ENCODE measurements at regions not wholly inside any gene's neighbourhood (a gene's known extent, or its start where the extent isn't known, plus 50 kb on each side); places are given as distances from the start of the nearest gene placed in this dataset.
"Not testable (repeated sequence)": the region's sequence is repeated elsewhere in the genome, so short reads cannot be mapped to it uniquely, and the experiment has no call there.

DNA sequence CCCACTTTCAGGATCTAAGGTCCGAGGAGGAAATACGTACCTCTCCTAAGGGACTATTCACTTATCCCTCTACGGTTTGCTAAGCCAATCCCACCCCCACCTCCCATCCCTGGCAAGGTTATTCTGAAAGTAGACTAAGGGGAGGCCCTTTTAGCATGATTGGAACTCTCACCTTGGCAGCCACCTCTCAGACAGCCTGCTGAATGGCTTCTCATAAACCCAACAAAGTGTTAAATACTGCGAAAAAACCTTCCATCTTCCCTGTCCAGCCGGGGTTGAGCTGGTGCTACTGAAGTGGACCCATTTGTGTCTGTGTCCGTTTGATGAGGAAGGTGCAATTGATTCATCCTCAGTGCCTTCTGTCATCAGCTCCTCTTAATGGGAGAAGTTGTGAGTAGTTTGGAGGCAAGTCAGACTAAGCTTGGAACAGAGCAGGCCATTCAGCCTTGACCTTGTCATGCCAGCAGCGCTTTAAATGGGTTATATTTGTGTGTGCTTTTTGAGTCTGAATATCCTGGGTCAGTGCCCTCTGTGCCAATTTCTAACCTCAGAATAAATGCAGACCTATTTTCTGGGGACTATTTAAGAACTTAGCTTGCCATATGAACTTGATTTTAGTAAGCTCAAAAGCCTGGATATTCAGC lies 476.3 kb upstream of the ZNF608 start:
- no peak for DNase-seq

DNA sequence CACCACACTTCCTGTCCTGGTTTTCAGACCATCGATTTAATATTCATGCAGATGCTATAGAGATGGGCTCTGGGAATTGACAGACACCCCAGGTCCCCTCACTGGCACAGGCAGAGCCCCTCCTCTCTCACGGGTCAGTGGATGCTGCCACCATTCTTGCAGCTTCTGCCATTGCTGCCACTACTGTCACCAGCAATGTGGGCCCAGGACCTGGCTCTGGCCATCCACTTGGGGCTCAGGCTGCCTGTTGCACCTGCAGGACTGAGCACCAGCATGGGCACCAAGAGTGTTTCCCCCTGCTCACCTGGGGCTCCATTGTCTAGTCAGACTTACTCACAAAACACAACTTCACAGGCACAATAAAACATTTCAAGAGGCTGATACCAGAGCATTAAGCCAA lies 479.0 kb upstream of the ZNF608 start:
- no peak for DNase-seq

DNA sequence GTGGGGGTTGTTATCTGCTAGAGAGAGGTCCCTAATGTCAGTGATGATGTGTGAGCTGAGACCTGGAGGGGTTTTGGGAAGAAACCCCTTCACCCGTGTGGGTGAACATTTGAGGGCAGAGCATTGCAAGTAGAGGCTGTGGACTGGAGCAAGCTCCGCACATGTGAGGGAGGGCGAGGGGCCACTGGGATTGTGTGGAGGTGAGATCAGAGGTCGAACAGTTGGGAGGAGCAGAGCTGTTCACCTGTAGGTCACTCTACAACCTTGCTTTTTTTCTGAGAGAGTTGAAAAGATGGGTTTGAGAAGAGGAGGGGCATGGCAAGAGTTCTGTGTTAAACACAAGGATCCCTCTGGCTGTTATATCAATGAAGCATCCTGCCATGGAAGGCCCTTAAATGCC lies 480.4 kb upstream of the ZNF608 start:
- DNase-seq, result no peak

- no peak for DNase-seq
Measured at GRCh38 chr5:125227333-125228095, 481.1 kb upstream of the ZNF608 start.

GRCh38 chr5:125228363-125229070 lies 482.1 kb upstream of the ZNF608 start:
- no peak for DNase-seq

DNA sequence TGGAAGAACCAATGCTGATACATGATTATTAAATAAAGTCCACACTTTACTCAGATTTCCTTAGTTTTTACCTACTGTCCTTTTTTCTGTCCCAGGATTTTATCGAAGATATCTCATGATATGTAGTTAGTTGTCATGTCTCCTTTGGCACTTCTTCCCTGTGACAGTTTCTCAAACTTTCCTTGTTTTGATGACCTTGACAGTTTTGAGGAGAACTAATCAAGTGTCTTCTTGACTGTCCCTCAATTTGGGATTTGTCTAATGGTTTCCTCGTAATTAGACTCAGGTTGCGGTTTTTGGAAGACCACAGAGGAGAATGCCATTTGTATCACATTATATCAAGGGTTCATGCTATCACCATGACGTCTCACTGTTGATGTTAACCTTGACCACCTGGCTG lies 483.1 kb upstream of the ZNF608 start:
- no peak for DNase-seq

DNA sequence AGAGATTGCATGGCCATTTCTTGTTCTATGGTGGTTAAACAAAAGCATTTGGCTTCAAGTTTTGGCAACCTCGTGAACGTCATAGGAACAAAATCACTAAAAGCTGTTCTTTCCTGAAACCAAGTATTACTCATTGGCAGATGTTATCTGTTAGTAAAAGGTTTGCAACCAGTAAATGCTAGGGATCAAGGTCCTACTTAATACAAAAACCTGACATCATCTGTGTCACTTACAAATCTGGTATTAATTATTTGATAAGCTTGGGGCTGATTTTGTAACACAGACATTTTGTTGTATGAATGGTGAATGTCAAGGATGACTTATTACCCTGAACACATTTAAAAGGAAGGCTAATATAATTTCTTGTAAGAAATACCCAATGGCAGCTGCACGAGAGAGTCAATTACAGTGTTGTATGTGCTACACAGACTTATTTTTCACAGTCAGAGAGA lies 486.4 kb upstream of the ZNF608 start:
- DNase-seq, result no peak

DNA sequence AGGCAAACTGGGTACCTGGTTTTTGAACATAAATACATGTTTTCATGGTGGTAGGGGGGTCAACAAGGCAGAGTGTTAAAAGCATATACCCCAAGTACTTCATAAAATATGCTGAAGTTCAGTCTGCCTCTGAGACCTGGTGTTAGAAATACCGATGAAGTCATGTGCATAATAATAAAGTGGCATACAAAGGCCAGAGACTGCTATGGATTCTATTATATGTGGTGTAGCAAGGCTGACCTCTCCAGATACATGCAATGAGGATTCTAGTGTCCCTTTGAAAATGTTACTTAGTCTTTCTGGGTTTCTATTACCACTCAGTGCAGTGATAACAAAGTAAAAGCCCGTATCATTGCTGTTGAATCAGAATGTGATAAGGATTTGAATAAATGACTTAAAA lies 487.5 kb upstream of the ZNF608 start:
- DNase-seq, result no peak

GRCh38 chr5:125236007-125236406 lies 489.6 kb upstream of the ZNF608 start:
- DNase-seq, result no peak

GRCh38 chr5:125236981-125237380 lies 490.5 kb upstream of the ZNF608 start:
- no peak for DNase-seq

- no peak for DNase-seq
Measured at GRCh38 chr5:125244531-125244930, 498.1 kb upstream of the ZNF608 start.

DNA sequence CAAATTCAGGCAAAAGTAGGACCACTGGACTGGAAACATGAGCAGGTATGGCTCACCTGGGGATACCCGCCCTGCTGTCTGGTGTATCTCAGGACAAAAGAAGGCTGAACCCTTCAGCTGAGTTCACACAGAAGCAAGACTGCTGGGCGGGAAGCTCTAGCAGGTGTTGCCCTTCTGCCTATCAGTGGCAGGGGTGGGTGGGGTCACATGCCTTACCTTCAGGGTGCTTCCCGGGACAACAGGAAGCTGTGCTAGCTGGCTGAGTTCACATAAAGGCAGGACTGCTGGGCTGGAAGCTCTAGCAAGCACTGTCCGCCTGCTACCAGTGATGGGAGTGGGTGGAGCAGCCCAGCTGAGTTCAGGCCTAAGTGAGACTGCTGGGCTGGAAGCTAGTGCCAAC lies 498.8 kb upstream of the ZNF608 start:
- no peak for DNase-seq

DNA sequence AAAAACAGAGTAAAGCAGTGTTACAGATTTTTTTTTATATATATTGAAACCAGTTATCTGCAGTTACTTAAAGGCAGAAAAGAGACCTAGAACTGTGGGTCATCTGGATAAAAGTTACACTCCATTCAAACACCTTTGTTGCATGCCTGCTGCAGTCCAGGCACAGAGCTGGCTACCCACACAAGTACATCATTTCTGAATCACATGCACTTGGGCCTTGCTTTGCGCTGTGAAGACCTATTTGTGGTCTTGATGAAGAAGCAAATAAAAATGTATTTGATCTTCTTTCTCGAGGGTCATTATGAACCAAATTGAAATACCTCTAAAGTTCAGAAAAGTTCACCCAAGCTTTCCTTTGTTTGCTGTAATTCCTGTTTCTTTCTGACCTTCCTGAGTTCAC lies 503.0 kb upstream of the ZNF608 start:
- no peak for DNase-seq

GRCh38 chr5:125251703-125252102 lies 505.3 kb upstream of the ZNF608 start:
- DNase-seq, result no peak

- not testable (repeated sequence) for DNase-seq
Measured at GRCh38 chr5:125253634-125254033, 507.2 kb upstream of the ZNF608 start.

- DNase-seq, result no peak
Measured at GRCh38 chr5:125254267-125254666, 507.8 kb upstream of the ZNF608 start.

- DNase-seq, result no peak
Measured at GRCh38 chr5:125256296-125256695, 509.9 kb upstream of the ZNF608 start.

GRCh38 chr5:125257057-125257972 lies 510.9 kb upstream of the ZNF608 start:
- DNase-seq, result no peak

DNA sequence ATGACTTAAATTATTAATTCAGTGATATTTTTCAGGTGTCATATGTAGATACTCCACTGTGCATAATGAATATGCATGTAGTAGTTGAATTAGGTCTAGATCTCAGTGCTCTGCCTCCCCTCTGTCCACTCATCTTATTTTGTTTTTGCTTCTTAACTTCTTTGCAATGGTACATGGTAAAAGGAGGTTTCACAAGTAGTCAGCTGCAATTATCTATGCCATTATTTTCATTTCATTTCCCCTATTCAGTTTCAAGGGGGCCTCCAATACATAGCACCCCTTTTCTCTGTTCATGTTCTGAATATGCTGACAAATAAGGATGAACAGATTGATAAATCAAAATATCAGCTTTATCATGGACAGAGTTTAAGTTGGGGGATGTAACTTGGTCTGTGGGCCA lies 511.6 kb upstream of the ZNF608 start:
- DNase-seq, result no peak

GRCh38 chr5:125258615-125259014 lies 512.2 kb upstream of the ZNF608 start:
- DNase-seq, result no peak

GRCh38 chr5:125261505-125262250 lies 515.2 kb upstream of the ZNF608 start:
- no peak for DNase-seq

DNA sequence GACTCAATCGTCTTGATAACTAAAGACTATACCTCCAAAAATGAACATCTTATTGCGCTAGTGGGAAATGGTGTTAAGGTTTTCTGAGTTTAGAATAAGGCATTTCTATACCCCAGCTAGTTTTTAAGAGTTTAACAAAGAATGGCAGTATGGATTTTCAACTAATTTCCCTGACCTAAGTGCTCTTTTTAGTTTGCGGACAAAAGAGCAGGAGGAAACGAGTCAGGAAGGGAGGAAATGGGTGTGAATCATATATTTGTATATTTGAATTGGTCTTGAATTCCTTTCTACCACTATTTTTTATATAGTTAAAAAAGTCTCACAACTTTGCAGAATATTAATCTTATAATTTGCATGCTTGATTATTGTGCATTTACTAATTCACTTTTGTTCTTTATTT lies 516.3 kb upstream of the ZNF608 start:
- no peak for DNase-seq
